Lower lobe of right lung (tissue), 2 donors: ENCODE measurements at regions not wholly inside any gene's neighbourhood (a gene's known extent, or its start where the extent isn't known, plus 50 kb on each side); places are given as distances from the start of the nearest gene placed in this dataset.

Source experiments
- ATAC-seq, 2 donors: fragments of 200-7000 bp; cut with Tn5 transposase; one replicate each; pipeline ENCODE4 v1.9.1; 2020 to 2022; ENCODE audit warnings: mild to moderate bottlenecking in 2 of 2, moderate library complexity in 2 of 2
- DNase-seq: peaks from one replicate; pipeline ENCODE4 v3.0.0-alpha.2; 2020
- H3K27ac ChIP-seq: fragments of 200-600 bp; one replicate; pipeline ENCODE4 v1.8.0; 2022
- H3K27me3 ChIP-seq: fragments of 200-600 bp; one replicate; pipeline ENCODE4 v1.8.0; 2022; ENCODE audit warnings: low read depth
- H3K36me3 ChIP-seq: fragments of 200-600 bp; one replicate; pipeline ENCODE4 v1.8.0; 2022; ENCODE audit warnings: mild to moderate bottlenecking
- H3K4me1 ChIP-seq: fragments of 200-600 bp; one replicate; pipeline ENCODE4 v1.8.0; 2022
- H3K4me3 ChIP-seq: fragments of 200-600 bp; one replicate; pipeline ENCODE4 v1.8.0; 2022; ENCODE audit warnings: mild to moderate bottlenecking
- H3K9me3 ChIP-seq: fragments of 200-600 bp; one replicate; pipeline ENCODE4 v1.8.0; 2022
- CTCF ChIP-seq: fragments of 200-600 bp; IDR thresholded peaks from one replicate; pipeline ENCODE4 v1.8.0; 2022; ENCODE audit warnings: antibody characterized with exemption, mild to moderate bottlenecking
- intact Hi-C: fragments of 100-400 bp; cut with DNase I; formaldehyde crosslinking; loops from one replicate; pipeline ENCODE4 v1.11.0; 2022
- donor health status: DM: no; HTN: yes; CAD: no; lungs with severe emphysema.

- DNase-seq (no peak), ATAC-seq (no peak)
- TF ChIP-seq CTCF = no peak
- Histone ChIP-seq H3K36me3 (no peaks in the 10 kb centered on the region), H3K27me3 (peaks cover 35% of the 10 kb centered on the region), H3K9me3 (no peaks in the 10 kb centered on the region), H3K4me1 (no peaks in the 10 kb centered on the region), H3K4me3 (no peak overlapping the region), H3K27ac (no peak overlapping the region)
- intact Hi-C loops = no loop called here
These were observed 72.7 kb upstream of the SLCO4A1 start for GRCh38 chr20:62569615-62570014.

DNA sequence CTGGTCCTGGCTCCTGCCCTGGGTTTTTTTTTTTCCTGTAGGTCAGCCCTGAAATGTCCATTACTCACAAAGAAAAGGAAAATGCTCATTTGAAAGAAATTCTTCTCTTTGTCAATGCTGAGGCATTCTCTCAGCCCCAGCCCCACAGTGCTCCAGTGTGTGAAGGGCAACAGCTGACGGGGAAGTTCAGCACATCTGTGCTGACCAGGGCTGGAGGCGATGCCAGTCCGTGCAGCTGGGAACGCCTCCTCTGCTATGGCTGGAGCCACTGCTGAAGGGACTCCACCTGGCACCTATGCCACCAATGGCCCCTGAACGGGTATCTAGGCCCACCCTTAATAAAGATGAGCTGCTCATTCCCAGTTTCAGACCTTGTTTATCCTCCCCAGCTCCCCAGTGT lies 71.9 kb upstream of the SLCO4A1 start:
- no peak for ATAC-seq
- Histone ChIP-seq H3K27me3 (peaks cover 37% of the 10 kb centered on the region), H3K36me3 (no peaks in the 10 kb centered on the region), H3K27ac (no peak overlapping the region), H3K9me3 (no peaks in the 10 kb centered on the region), H3K4me1 (no peaks in the 10 kb centered on the region), H3K4me3 (no peak overlapping the region)
- DNase-seq = no peak
- intact Hi-C loops = no loop called here
- no peak for TF ChIP-seq CTCF

DNA sequence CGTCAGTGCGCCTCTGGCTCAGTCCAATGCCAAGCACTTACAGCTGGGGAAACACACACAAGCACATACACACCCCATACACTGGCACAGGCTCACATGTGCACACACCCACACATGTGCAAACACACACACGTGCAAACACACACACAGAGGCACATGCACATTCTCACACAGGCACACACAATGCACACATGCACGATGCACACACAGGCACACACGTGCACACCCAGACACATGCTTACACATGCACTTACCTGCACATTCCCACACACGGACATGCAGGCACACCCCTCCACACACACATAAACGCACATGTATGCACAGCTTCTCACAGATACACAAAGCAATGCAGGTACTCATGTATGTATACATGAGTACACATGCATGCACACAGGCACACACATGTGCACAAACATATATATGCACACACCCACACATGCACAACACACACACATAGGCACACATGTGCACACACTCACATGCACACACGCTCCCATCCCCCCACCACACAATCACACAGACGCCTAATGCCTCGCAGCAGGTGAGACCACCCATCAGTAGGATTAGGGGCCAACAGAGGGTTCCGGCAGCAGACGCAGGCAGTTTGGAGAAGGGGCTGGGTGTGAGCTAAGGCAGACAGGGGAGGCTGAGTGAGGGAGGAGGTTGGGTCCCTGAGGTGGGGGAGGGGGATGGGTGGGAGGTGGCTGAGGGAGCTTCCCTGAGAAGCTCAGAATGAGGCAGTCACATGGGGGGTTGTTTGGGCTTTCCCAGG lies 71.2 kb upstream of the SLCO4A1 start:
- no peaks in the 10 kb centered on the region for H3K36me3 ChIP-seq
- H3K27me3 ChIP-seq = peaks cover 39% of the 10 kb centered on the region
- no peak overlapping the region for H3K4me3 ChIP-seq
- no peak overlapping the region for H3K27ac ChIP-seq
- DNase-seq = no peak
- H3K4me1 ChIP-seq = no peaks in the 10 kb centered on the region
- TF ChIP-seq CTCF = no peak
- no peaks in the 10 kb centered on the region for H3K9me3 ChIP-seq
- no peak for ATAC-seq
- intact Hi-C loops = no loop called here

DNA sequence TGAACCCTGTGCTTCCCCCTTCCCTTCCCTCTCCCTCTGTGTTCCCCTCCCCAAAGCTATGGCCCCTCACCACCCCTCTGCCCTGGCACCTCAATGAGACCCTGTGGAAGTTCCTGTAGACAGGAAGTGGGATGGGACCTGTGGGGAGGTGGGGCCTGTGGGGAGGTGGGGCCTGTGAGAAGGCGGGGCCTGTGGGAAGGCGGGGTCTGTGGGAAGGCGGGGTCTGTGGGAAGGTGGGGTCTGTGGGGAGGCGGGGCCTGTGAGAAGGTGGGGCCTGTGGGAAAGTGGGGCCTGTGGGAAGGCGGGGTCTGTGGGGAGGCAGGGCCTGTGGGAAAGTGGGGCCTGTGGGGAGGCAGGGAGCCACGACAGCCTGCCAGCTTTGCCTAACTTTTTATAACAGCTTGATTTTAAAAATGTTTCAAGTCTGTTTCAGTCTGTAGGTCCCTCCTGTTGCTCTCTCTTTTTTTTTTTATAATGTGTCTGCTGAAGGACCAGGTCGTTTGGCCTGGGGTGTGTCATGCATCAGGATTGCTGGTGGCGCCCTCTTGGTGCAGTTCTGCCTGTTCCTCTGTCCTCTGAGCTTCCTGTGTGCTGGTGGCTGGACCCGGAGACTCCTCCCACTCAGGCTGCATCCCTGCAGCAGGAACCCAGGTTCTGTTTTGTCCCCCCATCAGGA lies 70.5 kb upstream of the SLCO4A1 start:
- intact Hi-C loops = no loop called here
- Histone ChIP-seq H3K27ac (no peak overlapping the region), H3K4me1 (no peaks in the 10 kb centered on the region), H3K9me3 (no peaks in the 10 kb centered on the region), H3K27me3 (peaks cover 46% of the 10 kb centered on the region), H3K36me3 (no peaks in the 10 kb centered on the region), H3K4me3 (no peak overlapping the region)
- ATAC-seq = no peak
- no peak for DNase-seq
- no peak for TF ChIP-seq CTCF

GRCh38 chr20:62572980-62573379 lies 69.3 kb upstream of the SLCO4A1 start:
- TF ChIP-seq CTCF = no peak
- Histone ChIP-seq H3K27ac (no peak overlapping the region), H3K27me3 (peaks cover 54% of the 10 kb centered on the region), H3K4me3 (no peak overlapping the region), H3K4me1 (no peaks in the 10 kb centered on the region), H3K36me3 (no peaks in the 10 kb centered on the region), H3K9me3 (no peaks in the 10 kb centered on the region)
- DNase-seq = no peak
- no peak for ATAC-seq
- intact Hi-C loops = no loop called here
